Right forelimb (tissue), 1 donor: ENCODE measurements at regions not wholly inside any gene's neighbourhood (a gene's known extent, or its start where the extent isn't known, plus 50 kb on each side); places are given as distances from the start of the nearest gene placed in this dataset.
"Not testable (repeated sequence)": the region's sequence is repeated elsewhere in the genome, so short reads cannot be mapped to it uniquely, and the experiment has no call there.

Experiments used
- DNase-seq: peaks from one replicate; pipeline ENCODE4 v3.0.0-alpha.2; 2018

GRCh38 chr20:50434653-50435396, 75.4 kb upstream of the PTPN1 start:
- DNase-seq = no peak

GRCh38 chr20:50435397-50436051, 74.7 kb upstream of the PTPN1 start:
- DNase-seq = no peak

- DNase-seq = no peak
Measured at GRCh38 chr20:50436052-50436656, 74.0 kb upstream of the PTPN1 start.

- no peak for DNase-seq
Measured at GRCh38 chr20:50436696-50437095, 73.5 kb upstream of the PTPN1 start.

- DNase-seq = no peak
Measured at GRCh38 chr20:50438986-50439407, 71.2 kb upstream of the PTPN1 start.

GRCh38 chr20:50439539-50440453, 70.4 kb upstream of the PTPN1 start:
- no peak for DNase-seq

- DNase-seq = no peak
Measured at GRCh38 chr20:50442512-50442911, 67.7 kb upstream of the PTPN1 start.

GRCh38 chr20:50445354-50446151, 64.6 kb upstream of the PTPN1 start:
- no peak for DNase-seq

- no peak for DNase-seq
Measured at GRCh38 chr20:50446351-50447101, 63.7 kb upstream of the PTPN1 start.

GRCh38 chr20:50447102-50447804, 62.9 kb upstream of the PTPN1 start:
- no peak for DNase-seq

GRCh38 chr20:50447817-50448216, 62.4 kb upstream of the PTPN1 start:
- DNase-seq = no peak

GRCh38 chr20:50448625-50449403, 61.4 kb upstream of the PTPN1 start:
- not testable (repeated sequence) for DNase-seq

GRCh38 chr20:50449738-50450492, 60.3 kb upstream of the PTPN1 start:
- no peak for DNase-seq

- DNase-seq = no peak
Measured at GRCh38 chr20:50450493-50450826, 59.7 kb upstream of the PTPN1 start.

- DNase-seq = no peak
Measured at GRCh38 chr20:50450881-50451752, 59.1 kb upstream of the PTPN1 start.

GRCh38 chr20:50451792-50452425, 58.3 kb upstream of the PTPN1 start:
- DNase-seq = not testable (repeated sequence)

GRCh38 chr20:50453533-50454244, 56.5 kb upstream of the PTPN1 start:
- DNase-seq = no peak
